GM12872 (cell line): ENCODE measurements at regions not wholly inside any gene's neighbourhood (a gene's known extent, or its start where the extent isn't known, plus 50 kb on each side); places are given as distances from the start of the nearest gene placed in this dataset.

Source experiments
- TF ChIP-seq, protein P1 (sequence below): IDR thresholded peaks from 3 replicates; pipeline ENCODE4 v1.5.1; 2011; ENCODE audit warnings: low read depth, mild to moderate bottlenecking, low read length, moderate library complexity; ENCODE audit not compliant: insufficient read depth

DNA sequence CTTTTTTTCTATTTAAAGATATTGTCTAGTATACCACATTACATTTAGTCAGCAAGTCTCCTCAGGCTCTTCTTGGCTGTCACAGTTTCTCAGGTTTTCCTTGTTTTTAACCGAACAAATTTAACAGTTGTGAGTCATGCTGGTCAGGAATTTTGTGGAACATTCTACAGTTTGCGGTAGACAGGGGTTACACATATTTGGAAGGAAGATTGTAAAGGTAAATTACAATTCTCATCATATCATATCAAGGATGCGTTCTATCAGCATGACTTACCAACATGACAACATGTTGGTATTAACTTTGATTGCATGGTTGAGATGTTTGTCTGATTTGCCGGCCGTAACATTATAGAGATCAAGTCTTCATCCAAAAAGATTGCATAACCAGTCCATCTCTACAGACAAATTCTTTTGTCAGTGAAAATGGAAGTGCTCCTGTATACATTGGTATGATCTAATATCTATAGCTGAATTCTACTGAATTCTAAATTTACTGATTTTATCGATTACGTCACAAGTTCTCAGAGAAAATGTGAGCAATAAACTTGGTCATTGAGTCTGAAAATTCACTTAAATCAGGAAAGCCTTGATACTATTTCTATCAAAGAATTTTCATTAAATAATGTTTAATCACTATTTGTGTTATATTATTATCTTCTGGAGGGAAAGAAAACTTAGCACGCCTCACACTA is 664.4 kb upstream of the SLC8A1 start:
- TF ChIP-seq, protein P1, sequence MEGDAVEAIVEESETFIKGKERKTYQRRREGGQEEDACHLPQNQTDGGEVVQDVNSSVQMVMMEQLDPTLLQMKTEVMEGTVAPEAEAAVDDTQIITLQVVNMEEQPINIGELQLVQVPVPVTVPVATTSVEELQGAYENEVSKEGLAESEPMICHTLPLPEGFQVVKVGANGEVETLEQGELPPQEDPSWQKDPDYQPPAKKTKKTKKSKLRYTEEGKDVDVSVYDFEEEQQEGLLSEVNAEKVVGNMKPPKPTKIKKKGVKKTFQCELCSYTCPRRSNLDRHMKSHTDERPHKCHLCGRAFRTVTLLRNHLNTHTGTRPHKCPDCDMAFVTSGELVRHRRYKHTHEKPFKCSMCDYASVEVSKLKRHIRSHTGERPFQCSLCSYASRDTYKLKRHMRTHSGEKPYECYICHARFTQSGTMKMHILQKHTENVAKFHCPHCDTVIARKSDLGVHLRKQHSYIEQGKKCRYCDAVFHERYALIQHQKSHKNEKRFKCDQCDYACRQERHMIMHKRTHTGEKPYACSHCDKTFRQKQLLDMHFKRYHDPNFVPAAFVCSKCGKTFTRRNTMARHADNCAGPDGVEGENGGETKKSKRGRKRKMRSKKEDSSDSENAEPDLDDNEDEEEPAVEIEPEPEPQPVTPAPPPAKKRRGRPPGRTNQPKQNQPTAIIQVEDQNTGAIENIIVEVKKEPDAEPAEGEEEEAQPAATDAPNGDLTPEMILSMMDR = no peak

GRCh38 chr2:41119489-41119888 is 667.6 kb upstream of the SLC8A1 start:
- TF ChIP-seq, protein P1 = no peak

DNA sequence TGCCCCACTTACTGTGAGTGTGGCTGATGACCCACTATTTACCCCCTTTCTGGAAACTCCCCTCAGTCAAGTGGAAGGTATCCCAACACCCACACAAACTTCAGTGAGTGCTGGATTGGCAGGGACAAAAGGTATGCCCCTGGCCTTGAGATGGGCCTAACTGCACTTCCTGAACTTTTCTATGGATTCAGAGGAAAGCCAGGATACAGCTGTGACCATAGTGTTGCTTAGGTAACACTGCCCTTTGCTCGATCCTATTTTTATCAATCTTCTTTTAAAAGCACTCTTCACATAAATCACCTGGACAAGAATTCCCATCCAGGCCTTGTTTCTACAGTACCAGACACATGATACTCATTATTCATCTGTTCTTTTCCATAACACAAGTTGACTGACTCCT is 671.5 kb upstream of the SLC8A1 start:
- TF ChIP-seq, protein P1 = no peak

DNA sequence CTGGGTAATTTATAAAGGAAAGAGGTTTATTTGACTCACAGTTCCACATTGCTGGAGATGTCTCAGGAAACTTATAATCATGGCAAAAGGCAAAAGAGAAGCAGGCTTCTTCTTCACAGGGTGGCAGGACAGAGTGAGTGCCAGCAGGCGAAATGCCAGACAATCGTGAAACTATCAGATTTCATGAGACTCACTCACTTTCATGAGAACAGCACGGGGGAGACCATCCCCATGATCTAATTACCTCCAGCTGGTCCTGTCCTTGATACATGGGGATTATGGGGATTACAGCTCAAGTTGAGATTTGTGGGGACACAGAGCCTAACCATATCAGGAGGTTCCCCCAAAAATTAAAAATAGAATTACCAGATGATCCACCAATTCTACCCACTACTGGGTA is 675.5 kb upstream of the SLC8A1 start:
- TF ChIP-seq, protein P1 = no peak

DNA sequence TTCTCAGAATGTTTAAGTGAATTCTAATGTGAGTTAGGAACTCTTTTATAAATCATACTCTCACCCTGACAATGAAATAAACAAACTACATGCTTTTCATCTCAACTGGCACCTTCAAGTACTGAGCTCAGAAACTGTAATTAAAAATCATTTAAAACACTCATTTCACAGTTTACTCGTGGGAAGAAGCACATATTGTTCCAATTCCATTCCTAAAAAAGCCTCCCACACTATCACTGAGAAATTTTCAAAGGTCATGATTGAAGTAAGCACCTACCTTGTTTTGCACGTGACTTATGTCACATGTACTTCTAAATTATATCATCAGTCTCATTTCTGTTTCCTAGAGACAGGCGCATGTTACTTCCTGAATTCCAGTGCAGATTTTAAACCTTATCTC is 678.1 kb upstream of the SLC8A1 start:
- TF ChIP-seq, protein P1 = no peak

- TF ChIP-seq, protein P1 = no peak
Observed at GRCh38 chr2:41137031-41137430, 685.1 kb upstream of the SLC8A1 start.

GRCh38 chr2:41141146-41141791 is 689.4 kb upstream of the SLC8A1 start:
- TF ChIP-seq, protein P1 = no peak
